GM21529 (cell line): ENCODE measurements at regions not wholly inside any gene's neighbourhood (a gene's known extent, or its start where the extent isn't known, plus 50 kb on each side); places are given as distances from the start of the nearest gene placed in this dataset.
"Not testable (repeated sequence)": the region's sequence is repeated elsewhere in the genome, so short reads cannot be mapped to it uniquely, and the experiment has no call there.

ENCODE experiments used
- ATAC-seq: cut with Tn5 transposase; IDR thresholded peaks from one replicate; pipeline ENCODE4 v1.9.1; 2021; ENCODE audit not compliant: unreplicated experiment

GRCh38 chr19:28463493-28464053, 749.4 kb downstream of the UQCRFS1 start:
- ATAC-seq: no peak

GRCh38 chr19:28457620-28458019, 755.3 kb downstream of the UQCRFS1 start:
- ATAC-seq: no peak

- ATAC-seq: no peak
These were observed 756.1 kb downstream of the UQCRFS1 start for GRCh38 chr19:28456708-28457320.

GRCh38 chr19:28456252-28456651, 756.7 kb downstream of the UQCRFS1 start:
- ATAC-seq: no peak

- ATAC-seq: no peak
These were observed 758.9 kb downstream of the UQCRFS1 start for GRCh38 chr19:28454083-28454482.

GRCh38 chr19:28453420-28453819, 759.5 kb downstream of the UQCRFS1 start:
- no peak for ATAC-seq

- ATAC-seq: no peak
These were observed 763.1 kb downstream of the UQCRFS1 start for GRCh38 chr19:28449803-28450202.

- no peak for ATAC-seq
These were observed 766.4 kb downstream of the UQCRFS1 start for GRCh38 chr19:28446511-28446910.

GRCh38 chr19:28445826-28446225, 767.1 kb downstream of the UQCRFS1 start:
- no peak for ATAC-seq

- no peak for ATAC-seq
These were observed 768.6 kb downstream of the UQCRFS1 start for GRCh38 chr19:28444362-28444761.

- no peak for ATAC-seq
These were observed 769.6 kb downstream of the UQCRFS1 start for GRCh38 chr19:28443361-28443760.

GRCh38 chr19:28437390-28438346, 775.3 kb downstream of the UQCRFS1 start:
- no peak for ATAC-seq

- no peak for ATAC-seq
These were observed 776.6 kb downstream of the UQCRFS1 start for GRCh38 chr19:28436320-28436719.

- ATAC-seq: no peak
These were observed 777.2 kb downstream of the UQCRFS1 start for GRCh38 chr19:28435551-28436271.

- not testable (repeated sequence) for ATAC-seq
These were observed 778.2 kb downstream of the UQCRFS1 start for GRCh38 chr19:28434794-28435193.

- ATAC-seq: not testable (repeated sequence)
These were observed 778.6 kb downstream of the UQCRFS1 start for GRCh38 chr19:28434365-28434764.

- not testable (repeated sequence) for ATAC-seq
These were observed 779.8 kb downstream of the UQCRFS1 start for GRCh38 chr19:28433166-28433565.

GRCh38 chr19:28430214-28430613, 782.7 kb downstream of the UQCRFS1 start:
- no peak for ATAC-seq

- no peak for ATAC-seq
These were observed 783.6 kb downstream of the UQCRFS1 start for GRCh38 chr19:28429356-28429755.

GRCh38 chr19:28428663-28429348, 784.1 kb downstream of the UQCRFS1 start:
- ATAC-seq: no peak
